ENCODE measurements at regions not wholly inside any gene's neighbourhood (a gene's known extent, or its start where the extent isn't known, plus 50 kb on each side); places are given as distances from the start of the nearest gene placed in this dataset.

- no peaks in the 10 kb centered on the region for H3K27me3 ChIP-seq
- no peaks in the 10 kb centered on the region for H3K36me3 ChIP-seq
- no peak overlapping the region for H3K4me3 ChIP-seq
- DNase-seq (no peak), ATAC-seq (no peak)
- no peak overlapping the region for H3K27ac ChIP-seq
- in situ Hi-C loops (cut with MboI; ENCODE audit: low sequenced_read_pairs in 4 of 4): no loop called here
- TF ChIP-seq POLR2A (IDR thresholded peaks at IDR 0.05) (no peak), CTCF (IDR thresholded peaks at IDR 0.05 in 4 of 5, conservative IDR thresholded peaks at IDR 0.05 in 1 of 5) (no peak)
- intact Hi-C loops (cut with DNase I; ENCODE audit: low total_unique reads): loop anchor here (10.0 kb wide), 1 partner anchor 129 kb away; no protein-coding TSS in a partner anchor
- H3K4me1 ChIP-seq: no peaks in the 10 kb centered on the region
- H3K9me3 ChIP-seq: no peaks in the 10 kb centered on the region
Observed at GRCh38 chr2:136255648-136256461, 137.9 kb upstream of the CXCR4 start.

GRCh38 chr2:136255127-136255526, 137.2 kb upstream of the CXCR4 start:
- no peaks in the 10 kb centered on the region for H3K4me1 ChIP-seq
- H3K9me3 ChIP-seq: no peaks in the 10 kb centered on the region
- TF ChIP-seq POLR2A (IDR thresholded peaks at IDR 0.05): no peak
- no peak for TF ChIP-seq CTCF (IDR thresholded peaks at IDR 0.05 in 4 of 5, conservative IDR thresholded peaks at IDR 0.05 in 1 of 5)
- in situ Hi-C loops (cut with MboI; ENCODE audit: low sequenced_read_pairs in 4 of 4) (no loop called here), intact Hi-C loops (cut with DNase I; ENCODE audit: low total_unique reads) (loop anchor here (10.0 kb wide), 1 partner anchor 130 kb away; no protein-coding TSS in a partner anchor)
- no peaks in the 10 kb centered on the region for H3K27me3 ChIP-seq
- ATAC-seq (no peak), DNase-seq (no peak)
- H3K27ac ChIP-seq: no peak overlapping the region
- H3K36me3 ChIP-seq: no peaks in the 10 kb centered on the region
- no peak overlapping the region for H3K4me3 ChIP-seq

- TF ChIP-seq POLR2A (IDR thresholded peaks at IDR 0.05) (no peak), CTCF (IDR thresholded peaks at IDR 0.05 in 4 of 5, conservative IDR thresholded peaks at IDR 0.05 in 1 of 5) (no peak)
- in situ Hi-C loops (cut with MboI; ENCODE audit: low sequenced_read_pairs in 4 of 4): no loop called here
- H3K4me3 ChIP-seq: no peak overlapping the region
- intact Hi-C loops (cut with DNase I; ENCODE audit: low total_unique reads): loop anchor here (10.0 kb wide), 1 partner anchor 130 kb away; no protein-coding TSS in a partner anchor
- no peaks in the 10 kb centered on the region for H3K27me3 ChIP-seq
- no peaks in the 10 kb centered on the region for H3K9me3 ChIP-seq
- H3K4me1 ChIP-seq: no peaks in the 10 kb centered on the region
- no peak for ATAC-seq
- DNase-seq: no peak
- no peaks in the 10 kb centered on the region for H3K36me3 ChIP-seq
- H3K27ac ChIP-seq: no peak overlapping the region
Observed at GRCh38 chr2:136254681-136255080, 136.7 kb upstream of the CXCR4 start.

- Histone ChIP-seq H3K27ac (no peak overlapping the region), H3K4me1 (no peaks in the 10 kb centered on the region), H3K27me3 (no peaks in the 10 kb centered on the region), H3K36me3 (no peaks in the 10 kb centered on the region), H3K9me3 (no peaks in the 10 kb centered on the region), H3K4me3 (no peak overlapping the region)
- TF ChIP-seq CTCF (IDR thresholded peaks at IDR 0.05 in 4 of 5, conservative IDR thresholded peaks at IDR 0.05 in 1 of 5): no peak
- TF ChIP-seq POLR2A (IDR thresholded peaks at IDR 0.05): no peak
- DNase-seq: peak; percentile 23 to 42
- in situ Hi-C loops (cut with MboI; ENCODE audit: low sequenced_read_pairs in 4 of 4): no loop called here
- ATAC-seq: no peak
- intact Hi-C loops (cut with DNase I; ENCODE audit: low total_unique reads): loop anchor here (10.0 kb wide), 1 partner anchor 131 kb away; no protein-coding TSS in a partner anchor
Observed at GRCh38 chr2:136253288-136254004, 135.5 kb upstream of the CXCR4 start.
